BJ (cell line): ENCODE measurements at regions not wholly inside any gene's neighbourhood (a gene's known extent, or its start where the extent isn't known, plus 50 kb on each side); places are given as distances from the start of the nearest gene placed in this dataset.

Source experiments
- CTCF ChIA-PET: fragments of 350-600 bp; formaldehyde crosslinking; extraction: SDS; loops from one replicate; lab custom pipeline; 2021; ENCODE audit warnings: antibody characterized with exemption, inconsistent platforms; lab: Yijun Ruan, JAX
- POLR2A ChIA-PET: fragments of 300-600 bp; sonication (Branson Sonifier 250); formaldehyde crosslinking; extraction: SDS; loops from one replicate; lab custom pipeline; 2021; ENCODE audit warnings: antibody characterized with exemption; lab: Charles Lee
- DNase-seq: peaks from one replicate; pipeline ENCODE4 v3.0.0-alpha.2; 2011; ENCODE audit warnings: low read depth
- H3K27me3 ChIP-seq: 2 replicates; pipeline ENCODE4 v1.6.0; 2011; ENCODE audit warnings: low read length; ENCODE audit not compliant: control insufficient read depth, insufficient read depth
- H3K36me3 ChIP-seq: 2 replicates; pipeline ENCODE4 v1.5.1; 2011; ENCODE audit warnings: low read length; ENCODE audit not compliant: control insufficient read depth, insufficient read depth
- H3K4me3 ChIP-seq: 2 replicates; pipeline ENCODE4 v1.5.1; 2011; ENCODE audit warnings: low read depth, mild to moderate bottlenecking, control low read depth, low read length
- TF ChIP-seq, protein P1 (sequence below): IDR thresholded peaks from 2 replicates; pipeline ENCODE4 v1.5.1; 2011; ENCODE audit warnings: low read depth, mild to moderate bottlenecking, control low read depth, inconsistent platforms, low read length, moderate library complexity; ENCODE audit not compliant: insufficient read depth

DNA sequence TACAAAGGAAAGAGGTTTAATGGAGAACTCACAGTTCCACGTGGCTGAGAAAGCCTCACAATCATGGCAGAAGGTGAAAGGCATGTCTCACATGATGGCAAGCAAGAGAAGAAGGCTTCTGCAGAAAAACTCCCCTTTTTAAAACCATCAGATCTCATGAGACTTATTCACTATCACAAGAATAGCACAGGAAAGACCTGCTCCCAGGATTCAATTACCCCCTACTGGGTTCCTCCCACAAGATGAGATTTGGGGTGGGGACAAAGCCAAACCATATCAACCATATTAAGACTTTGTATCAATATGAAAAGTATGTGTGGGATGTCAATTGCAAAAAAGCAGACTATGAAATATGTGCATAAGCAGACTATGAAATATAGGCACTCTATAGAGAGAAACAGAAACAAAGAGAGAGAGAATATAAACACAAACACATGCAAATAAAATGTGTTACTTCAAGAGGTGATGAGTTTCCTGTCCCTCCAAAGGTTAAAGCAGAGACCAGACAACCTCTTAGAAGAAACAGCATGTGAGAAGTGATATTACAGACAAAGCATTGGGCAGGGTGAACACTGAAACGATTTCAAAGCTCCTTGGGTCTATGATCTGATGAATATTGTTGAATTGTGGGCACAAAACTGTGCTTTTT, 151.2 kb upstream of the KRR1 start:
- TF ChIP-seq, protein P1, sequence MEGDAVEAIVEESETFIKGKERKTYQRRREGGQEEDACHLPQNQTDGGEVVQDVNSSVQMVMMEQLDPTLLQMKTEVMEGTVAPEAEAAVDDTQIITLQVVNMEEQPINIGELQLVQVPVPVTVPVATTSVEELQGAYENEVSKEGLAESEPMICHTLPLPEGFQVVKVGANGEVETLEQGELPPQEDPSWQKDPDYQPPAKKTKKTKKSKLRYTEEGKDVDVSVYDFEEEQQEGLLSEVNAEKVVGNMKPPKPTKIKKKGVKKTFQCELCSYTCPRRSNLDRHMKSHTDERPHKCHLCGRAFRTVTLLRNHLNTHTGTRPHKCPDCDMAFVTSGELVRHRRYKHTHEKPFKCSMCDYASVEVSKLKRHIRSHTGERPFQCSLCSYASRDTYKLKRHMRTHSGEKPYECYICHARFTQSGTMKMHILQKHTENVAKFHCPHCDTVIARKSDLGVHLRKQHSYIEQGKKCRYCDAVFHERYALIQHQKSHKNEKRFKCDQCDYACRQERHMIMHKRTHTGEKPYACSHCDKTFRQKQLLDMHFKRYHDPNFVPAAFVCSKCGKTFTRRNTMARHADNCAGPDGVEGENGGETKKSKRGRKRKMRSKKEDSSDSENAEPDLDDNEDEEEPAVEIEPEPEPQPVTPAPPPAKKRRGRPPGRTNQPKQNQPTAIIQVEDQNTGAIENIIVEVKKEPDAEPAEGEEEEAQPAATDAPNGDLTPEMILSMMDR: no peak
- no peak overlapping the region for H3K4me3 ChIP-seq
- no peak for DNase-seq
- ChIA-PET CTCF (no interaction called here), POLR2A (no interaction called here)
- no peaks in the 10 kb centered on the region for H3K36me3 ChIP-seq
- H3K27me3 ChIP-seq: no peaks in the 10 kb centered on the region

- H3K4me3 ChIP-seq: no peak overlapping the region
- no peaks in the 10 kb centered on the region for H3K36me3 ChIP-seq
- H3K27me3 ChIP-seq: no peaks in the 10 kb centered on the region
- CTCF ChIA-PET: no interaction called here
- TF ChIP-seq, protein P1: no peak
- DNase-seq: no peak
- POLR2A ChIA-PET: no interaction called here
These were observed 150.5 kb upstream of the KRR1 start for GRCh38 chr12:75661908-75662307.

GRCh38 chr12:75660805-75661404, 149.5 kb upstream of the KRR1 start:
- no peak for DNase-seq
- no peaks in the 10 kb centered on the region for H3K27me3 ChIP-seq
- no peaks in the 10 kb centered on the region for H3K36me3 ChIP-seq
- ChIA-PET CTCF (interaction anchor here (0.7 kb wide), 1 partner anchor 63 kb away, joined by 3 read pairs; no protein-coding TSS in a partner anchor), POLR2A (no interaction called here)
- TF ChIP-seq, protein P1: no peak
- no peak overlapping the region for H3K4me3 ChIP-seq

GRCh38 chr12:75660107-75660530, 148.7 kb upstream of the KRR1 start:
- TF ChIP-seq, protein P1: no peak
- ChIA-PET POLR2A (no interaction called here), CTCF (interaction anchor here (1.0 kb wide), 1 partner anchor 11 kb away, joined by 4 read pairs; no protein-coding TSS in a partner anchor)
- Histone ChIP-seq H3K36me3 (no peaks in the 10 kb centered on the region), H3K4me3 (no peak overlapping the region), H3K27me3 (no peaks in the 10 kb centered on the region)
- peak; percentile 43 for DNase-seq
